B cell (primary cell): ENCODE measurements at regions not wholly inside any gene's neighbourhood (a gene's known extent, or its start where the extent isn't known, plus 50 kb on each side); places are given as distances from the start of the nearest gene placed in this dataset.

ENCODE experiments used
- ATAC-seq: fragments of 200-7000 bp; cut with Tn5 transposase; one replicate; pipeline ENCODE4 v1.10.0; 2021; ENCODE audit warnings: low read depth, mild to moderate bottlenecking, moderate number of reproducible peaks, moderate library complexity
- CTCF ChIA-PET: fragments of 350-600 bp; sonication (Branson Sonifier 250); formaldehyde crosslinking; loops from one replicate; lab custom pipeline; 2021; ENCODE audit warnings: antibody characterized with exemption, inconsistent platforms; lab: Charles Lee
- POLR2A ChIA-PET: fragments of 350-600 bp; sonication (Branson Sonifier 250); formaldehyde crosslinking; loops from one replicate; lab custom pipeline; 2021; ENCODE audit warnings: antibody characterized with exemption; lab: Charles Lee
- DNase-seq: peaks from one replicate; pipeline ENCODE4 v3.0.0; 2013
- H2AFZ ChIP-seq: 2 replicates; pipeline ENCODE4 v1.6.1; 2012; ENCODE audit warnings: mild to moderate bottlenecking, low read depth, low read length; ENCODE audit not compliant: insufficient read depth, poor library complexity, severe bottlenecking
- H3K27ac ChIP-seq, 2 donors: 1 replicate in 1 of 2; 2 replicates in 1 of 2; pipeline ENCODE4 v1.5.1; 2012 to 2013; ENCODE audit warnings: low read length in 2 of 2, mild to moderate bottlenecking in 2 of 2, moderate library complexity in 1 of 2
- H3K27me3 ChIP-seq, 4 experiments: fragments of 200-600 bp in 1 of 4; sonication (generic) in 1 of 4; replicated peaks in 1 of 4; 1 replicate in 2 of 4; 2 replicates in 2 of 4; pipeline versions ENCODE4 v1.6.1 to v1.7.0; 2013 to 2016; ENCODE audit warnings: low read length in 3 of 4, mild to moderate bottlenecking in 2 of 4, mixed read lengths in 1 of 4, moderate library complexity in 1 of 4; ENCODE audit not compliant: insufficient read depth in 4 of 4, control insufficient read depth in 3 of 4; ENCODE audit errors: control extremely low read depth in 1 of 4
- H3K36me3 ChIP-seq, 2 experiments: replicated peaks in 1 of 2; 1 replicate in 1 of 2; 2 replicates in 1 of 2; pipeline versions ENCODE4 v1.6.1 to v1.7.1; 2013; ENCODE audit warnings: low read length in 1 of 2; ENCODE audit not compliant: insufficient read depth in 2 of 2, control insufficient read depth in 1 of 2; ENCODE audit errors: control extremely low read depth in 1 of 2, extremely low read depth in 1 of 2
- H3K4me1 ChIP-seq, 2 donors: fragments of 200-600 bp in 1 of 2; sonication (generic) in 1 of 2; 1 replicate in 1 of 2; 2 replicates in 1 of 2; pipeline versions ENCODE4 v1.5.1 to v1.6.1; 2013 to 2017; ENCODE audit warnings: low read length in 2 of 2; ENCODE audit not compliant: control insufficient read depth in 2 of 2, insufficient read depth in 2 of 2
- H3K4me2 ChIP-seq: replicated peaks from 2 replicates; pipeline ENCODE3; 2012; ENCODE audit warnings: mild to moderate bottlenecking, low read depth, low read length; ENCODE audit not compliant: poor library complexity, severe bottlenecking
- H3K4me3 ChIP-seq, 5 experiments: fragments of 200-600 bp in 1 of 5; sonication (generic) in 1 of 5; 1 replicate in 3 of 5; 2 replicates in 2 of 5; pipeline versions ENCODE4 v1.5.1 to v1.7.0; 2011 to 2016; ENCODE audit warnings: low read length in 4 of 5, mild to moderate bottlenecking in 4 of 5, low read depth in 2 of 5, control low read depth in 1 of 5, moderate library complexity in 1 of 5; ENCODE audit not compliant: insufficient read depth in 1 of 5; ENCODE audit errors: control extremely low read depth in 1 of 5, extremely low read depth in 1 of 5
- H3K79me2 ChIP-seq: fragments of 200-600 bp; sonication (generic); one replicate; pipeline ENCODE4 v1.6.0; 2016; ENCODE audit warnings: low read length; ENCODE audit not compliant: control insufficient read depth, insufficient read depth
- H3K9ac ChIP-seq: fragments of 200-600 bp; sonication (generic); 2 replicates; pipeline ENCODE4 v1.6.1; 2017; ENCODE audit warnings: mild to moderate bottlenecking, low read length, moderate library complexity
- H3K9me3 ChIP-seq, 3 donors: one replicate each; pipeline versions ENCODE4 v1.6.1 to v1.7.1; 2013; ENCODE audit warnings: low read length in 2 of 3; ENCODE audit not compliant: control insufficient read depth in 2 of 3, insufficient read depth in 1 of 3; ENCODE audit errors: control extremely low read depth in 1 of 3
- H4K20me1 ChIP-seq: 2 replicates; pipeline ENCODE4 v1.6.0; 2012; ENCODE audit warnings: mild to moderate bottlenecking, low read length; ENCODE audit not compliant: insufficient read depth, control insufficient read depth, poor library complexity, severe bottlenecking
- H3K27ac Mint-ChIP-seq: one replicate; pipeline ENCODE4 v1.8.0; 2021; ENCODE audit warnings: mixed read lengths
- H3K27me3 Mint-ChIP-seq: one replicate; pipeline ENCODE4 v1.8.0; 2021; ENCODE audit warnings: mixed read lengths
- H3K4me1 Mint-ChIP-seq: one replicate; pipeline ENCODE4 v1.8.0; 2021; ENCODE audit warnings: mixed read lengths
- H3K4me3 Mint-ChIP-seq: one replicate; pipeline ENCODE4 v1.8.0; 2021; ENCODE audit warnings: mixed read lengths
- H3K9me3 Mint-ChIP-seq: one replicate; pipeline ENCODE4 v1.8.0; 2022; ENCODE audit warnings: mixed read lengths; ENCODE audit not compliant: insufficient read depth
- EZH2 ChIP-seq: IDR thresholded peaks from 2 replicates; pipeline ENCODE4 v1.6.1; 2012; ENCODE audit warnings: borderline replicate concordance, low read depth, mild to moderate bottlenecking, moderate library complexity, low read length; ENCODE audit not compliant: insufficient read depth, poor library complexity, severe bottlenecking
- WGBS: methylation state at CpG from one replicate; pipeline ENCODE4 v1.1.5; 2013; ENCODE audit warnings: missing lambda C conversion rate; ENCODE audit not compliant: insufficient coverage; 5-methylcytosine and 5-hydroxymethylcytosine counted together
- intact Hi-C: fragments of 100-400 bp; cut with micrococcal nuclease; formaldehyde crosslinking; loops from one replicate; pipeline ENCODE4 v1.10.0; 2022
- TF ChIP-seq, protein P1 (sequence below): fragments of 200-600 bp; IDR thresholded peaks from one replicate; pipeline ENCODE4 v1.8.0; 2022; ENCODE audit warnings: antibody characterized with exemption, mild to moderate bottlenecking

DNA sequence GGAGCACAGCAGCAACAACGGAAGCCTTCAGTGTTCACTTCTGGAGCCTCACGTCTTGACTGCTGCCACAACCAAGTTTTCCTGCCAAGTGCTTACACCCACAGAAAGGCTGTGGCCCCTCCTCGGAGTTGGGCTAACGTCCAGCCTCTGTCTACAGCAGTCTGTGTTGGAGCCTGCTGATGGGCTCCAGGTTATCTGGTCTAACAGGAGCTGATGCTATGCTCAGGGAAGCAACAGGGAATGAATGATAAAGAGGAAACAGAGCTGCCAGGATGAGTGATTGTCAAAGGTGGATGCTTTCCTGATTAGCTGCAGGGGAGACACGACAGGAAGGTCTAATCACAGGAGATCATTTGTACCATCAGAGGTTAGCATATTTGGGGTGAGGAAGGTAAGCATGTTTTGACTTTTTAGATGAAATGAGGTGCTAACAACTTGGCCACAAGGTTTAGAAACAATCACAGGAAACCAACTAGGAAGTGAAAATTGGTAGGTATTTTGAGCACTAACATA is 53.8 kb upstream of the RCBTB2 start:
- no peak for TF ChIP-seq EZH2
- TF ChIP-seq, protein P1, sequence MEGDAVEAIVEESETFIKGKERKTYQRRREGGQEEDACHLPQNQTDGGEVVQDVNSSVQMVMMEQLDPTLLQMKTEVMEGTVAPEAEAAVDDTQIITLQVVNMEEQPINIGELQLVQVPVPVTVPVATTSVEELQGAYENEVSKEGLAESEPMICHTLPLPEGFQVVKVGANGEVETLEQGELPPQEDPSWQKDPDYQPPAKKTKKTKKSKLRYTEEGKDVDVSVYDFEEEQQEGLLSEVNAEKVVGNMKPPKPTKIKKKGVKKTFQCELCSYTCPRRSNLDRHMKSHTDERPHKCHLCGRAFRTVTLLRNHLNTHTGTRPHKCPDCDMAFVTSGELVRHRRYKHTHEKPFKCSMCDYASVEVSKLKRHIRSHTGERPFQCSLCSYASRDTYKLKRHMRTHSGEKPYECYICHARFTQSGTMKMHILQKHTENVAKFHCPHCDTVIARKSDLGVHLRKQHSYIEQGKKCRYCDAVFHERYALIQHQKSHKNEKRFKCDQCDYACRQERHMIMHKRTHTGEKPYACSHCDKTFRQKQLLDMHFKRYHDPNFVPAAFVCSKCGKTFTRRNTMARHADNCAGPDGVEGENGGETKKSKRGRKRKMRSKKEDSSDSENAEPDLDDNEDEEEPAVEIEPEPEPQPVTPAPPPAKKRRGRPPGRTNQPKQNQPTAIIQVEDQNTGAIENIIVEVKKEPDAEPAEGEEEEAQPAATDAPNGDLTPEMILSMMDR = no peak
- Histone ChIP-seq H3K79me2 (no peaks in the 10 kb centered on the region), H3K36me3 (no peaks in the 10 kb centered on the region), H3K27ac (no peak overlapping the region), H3K9me3 (peaks cover 0 to 20% (median 0%) of the 10 kb centered on the region in 3 donors), H3K9ac (peak overlapping the region; percentile 18), H3K27me3 (peaks cover 0 to 51% (median 42%) of the 10 kb centered on the region in 4 experiments), H3K4me1 (peaks cover 18% of the 10 kb centered on the region in 2 donors), H3K4me3 (peak overlapping the region in 1 of 5 experiments; percentile 5), H4K20me1 (no peaks in the 10 kb centered on the region), H3K4me2 (peak overlapping the region; percentile 63), H2AFZ (no peak overlapping the region)
- peak overlapping the region; percentile 37 for H3K4me3 Mint-ChIP-seq
- ATAC-seq (no peak), DNase-seq (peak; percentile 35)
- H3K27ac Mint-ChIP-seq = peak overlapping the region; percentile 0
- H3K9me3 Mint-ChIP-seq = peaks cover 5% of the 10 kb centered on the region
- WGBS = 15% methylated on average over 4 of the region's 5 CpGs
- peaks cover 17% of the 10 kb centered on the region for H3K4me1 Mint-ChIP-seq
- H3K27me3 Mint-ChIP-seq = peaks cover 61% of the 10 kb centered on the region
- intact Hi-C loops = no loop called here
- ChIA-PET CTCF (no interaction called here), POLR2A (no interaction called here)

DNA sequence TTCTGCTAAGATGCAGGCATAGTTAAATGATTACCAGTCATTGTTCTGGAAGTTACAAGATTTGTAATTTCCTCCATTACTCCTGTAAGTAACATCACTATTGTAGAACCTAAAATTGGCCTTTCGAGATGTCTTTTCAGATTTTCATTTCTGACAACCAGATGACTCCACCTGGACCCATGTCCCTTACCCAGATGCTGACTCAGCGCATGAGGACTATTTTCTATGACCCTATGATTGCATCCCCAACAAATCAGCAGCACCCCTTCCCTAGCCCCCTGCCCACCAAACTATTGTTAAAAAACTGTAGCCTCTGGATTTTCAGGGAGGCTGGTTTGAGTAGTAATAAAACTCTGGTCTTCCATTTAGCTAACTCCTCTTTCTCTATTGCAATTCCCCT is 55.2 kb upstream of the RCBTB2 start:
- intact Hi-C loops = no loop called here
- ATAC-seq (no peak), DNase-seq (no peak)
- peaks cover 0 to 20% (median 0%) of the 10 kb centered on the region in 3 donors for H3K9me3 ChIP-seq
- ChIA-PET CTCF (interaction anchor here (1.7 kb wide), 1 partner anchor 8 kb away, joined by 3 read pairs; no protein-coding TSS in a partner anchor), POLR2A (no interaction called here)
- H3K9ac ChIP-seq = no peak overlapping the region
- no peaks in the 10 kb centered on the region for H4K20me1 ChIP-seq
- H3K36me3 ChIP-seq = no peaks in the 10 kb centered on the region
- no peak overlapping the region for H2AFZ ChIP-seq
- H3K4me2 ChIP-seq = no peak overlapping the region
- H3K4me3 ChIP-seq = no peak overlapping the region
- Mint-ChIP-seq H3K27me3 (peaks cover 51% of the 10 kb centered on the region), H3K4me1 (peaks cover 17% of the 10 kb centered on the region), H3K27ac (no peak overlapping the region), H3K4me3 (no peak overlapping the region), H3K9me3 (peaks cover 5% of the 10 kb centered on the region)
- H3K4me1 ChIP-seq = peaks cover 18% of the 10 kb centered on the region in 2 donors
- 100% methylated on average over 2 of the region's 2 CpGs for WGBS
- no peaks in the 10 kb centered on the region for H3K79me2 ChIP-seq
- no peak for TF ChIP-seq EZH2
- TF ChIP-seq, protein P1 = no peak
- H3K27me3 ChIP-seq = peaks cover 0 to 37% (median 30%) of the 10 kb centered on the region in 4 experiments
- no peak overlapping the region for H3K27ac ChIP-seq
